ENCODE measurements at regions not wholly inside any gene's neighbourhood (a gene's known extent, or its start where the extent isn't known, plus 50 kb on each side); places are given as distances from the start of the nearest gene placed in this dataset.

GRCh38 chr14:95979339-95980042 lies 59.7 kb upstream of the C14orf132 start:
- no peak overlapping the region for H3K4me3 Mint-ChIP-seq

GRCh38 chr14:95980402-95980801 lies 58.8 kb upstream of the C14orf132 start:
- peaks cover 23% of the 10 kb centered on the region for H3K27me3 Mint-ChIP-seq
- H3K9me3 Mint-ChIP-seq, result no peaks in the 10 kb centered on the region
- no peaks in the 10 kb centered on the region for H3K4me1 Mint-ChIP-seq (ENCODE audit: unreplicated experiment)
- H3K27ac Mint-ChIP-seq, result no peak overlapping the region
- no peak for TF ChIP-seq CTCF (conservative IDR thresholded peaks at IDR 0.05)
- no peak for DNase-seq (ENCODE audit: extremely low spot score, unreplicated experiment)
- no peaks in the 10 kb centered on the region for H3K36me3 Mint-ChIP-seq
- no peak overlapping the region for H3K4me3 Mint-ChIP-seq

More at GRCh38 chr14:95979339-95980042, 59.7 kb upstream of the C14orf132 start:
- peak; percentile 52 for TF ChIP-seq CTCF (conservative IDR thresholded peaks at IDR 0.05)
- no peaks in the 10 kb centered on the region for H3K4me1 Mint-ChIP-seq (ENCODE audit: unreplicated experiment)
- no peak for DNase-seq (ENCODE audit: extremely low spot score, unreplicated experiment)
- no peaks in the 10 kb centered on the region for H3K36me3 Mint-ChIP-seq
- H3K27me3 Mint-ChIP-seq, result peaks cover 28% of the 10 kb centered on the region
- H3K9me3 Mint-ChIP-seq, result no peaks in the 10 kb centered on the region
- H3K27ac Mint-ChIP-seq, result no peak overlapping the region

- no peak for DNase-seq (ENCODE audit: extremely low spot score, unreplicated experiment)
- Mint-ChIP-seq H3K4me1 (ENCODE audit: unreplicated experiment) (no peaks in the 10 kb centered on the region), H3K9me3 (no peaks in the 10 kb centered on the region), H3K36me3 (no peaks in the 10 kb centered on the region), H3K27me3 (peaks cover 27% of the 10 kb centered on the region), H3K4me3 (peak overlapping the region; percentile 11), H3K27ac (no peak overlapping the region)
- no peak for TF ChIP-seq CTCF (conservative IDR thresholded peaks at IDR 0.05)
Observed at GRCh38 chr14:95981965-95982364, 57.2 kb upstream of the C14orf132 start.

- H3K27me3 Mint-ChIP-seq, result peaks cover 32% of the 10 kb centered on the region
- H3K4me3 Mint-ChIP-seq, result no peak overlapping the region
- no peak for TF ChIP-seq CTCF (conservative IDR thresholded peaks at IDR 0.05)
- H3K4me1 Mint-ChIP-seq (ENCODE audit: unreplicated experiment), result no peaks in the 10 kb centered on the region
- DNase-seq (ENCODE audit: extremely low spot score, unreplicated experiment), result no peak
- H3K9me3 Mint-ChIP-seq, result no peaks in the 10 kb centered on the region
- no peak overlapping the region for H3K27ac Mint-ChIP-seq
- H3K36me3 Mint-ChIP-seq, result no peaks in the 10 kb centered on the region
Observed at GRCh38 chr14:95984206-95984605, 55.0 kb upstream of the C14orf132 start.
